ENCODE measurements at regions not wholly inside any gene's neighbourhood (a gene's known extent, or its start where the extent isn't known, plus 50 kb on each side); places are given as distances from the start of the nearest gene placed in this dataset.

GRCh38 chr17:70608193-70608592, 438.9 kb downstream of the KCNJ2 start:
- DNase-seq = no peak

GRCh38 chr17:70608957-70609356, 439.6 kb downstream of the KCNJ2 start:
- DNase-seq = no peak

- DNase-seq = no peak
Measured at GRCh38 chr17:70609566-70609965, 440.2 kb downstream of the KCNJ2 start.

GRCh38 chr17:70610161-70610560, 440.8 kb downstream of the KCNJ2 start:
- no peak for DNase-seq

- no peak for DNase-seq
Measured at GRCh38 chr17:70613681-70614080, 444.3 kb downstream of the KCNJ2 start.

GRCh38 chr17:70615831-70616230, 446.5 kb downstream of the KCNJ2 start:
- no peak for DNase-seq

- DNase-seq = no peak
Measured at GRCh38 chr17:70618641-70619040, 449.3 kb downstream of the KCNJ2 start.

- DNase-seq = peak; percentile 74
Measured at GRCh38 chr17:70621566-70621965, 452.2 kb downstream of the KCNJ2 start.

- DNase-seq = peak; percentile 59
Measured at GRCh38 chr17:70622368-70623260, 453.3 kb downstream of the KCNJ2 start.

- DNase-seq = no peak
Measured at GRCh38 chr17:70624211-70624610, 454.9 kb downstream of the KCNJ2 start.

- no peak for DNase-seq
Measured at GRCh38 chr17:70629902-70630301, 460.6 kb downstream of the KCNJ2 start.

GRCh38 chr17:70636517-70637133, 467.3 kb downstream of the KCNJ2 start:
- no peak for DNase-seq

GRCh38 chr17:70642059-70642458, 472.7 kb downstream of the KCNJ2 start:
- no peak for DNase-seq

GRCh38 chr17:70644096-70644495, 474.8 kb downstream of the KCNJ2 start:
- no peak for DNase-seq

GRCh38 chr17:70646673-70647072, 477.3 kb downstream of the KCNJ2 start:
- DNase-seq = no peak

- no peak for DNase-seq
Measured at GRCh38 chr17:70648166-70648565, 478.8 kb downstream of the KCNJ2 start.

- no peak for DNase-seq
Measured at GRCh38 chr17:70653850-70654249, 484.5 kb downstream of the KCNJ2 start.

GRCh38 chr17:70654706-70655105, 485.4 kb downstream of the KCNJ2 start:
- DNase-seq = peak; percentile 58

GRCh38 chr17:70655176-70655958, 486.0 kb downstream of the KCNJ2 start:
- no peak for DNase-seq

GRCh38 chr17:70658317-70658716, 489.0 kb downstream of the KCNJ2 start:
- DNase-seq = no peak

- no peak for DNase-seq
Measured at GRCh38 chr17:70658840-70659239, 489.5 kb downstream of the KCNJ2 start.

- no peak for DNase-seq
Measured at GRCh38 chr17:70661342-70662222, 492.2 kb downstream of the KCNJ2 start.
